Left hindlimb (tissue), 1 donor: ENCODE measurements at regions not wholly inside any gene's neighbourhood (a gene's known extent, or its start where the extent isn't known, plus 50 kb on each side); places are given as distances from the start of the nearest gene placed in this dataset.

Experiments
- DNase-seq: peaks from one replicate; pipeline ENCODE4 v3.0.0-alpha.2; 2018

DNA sequence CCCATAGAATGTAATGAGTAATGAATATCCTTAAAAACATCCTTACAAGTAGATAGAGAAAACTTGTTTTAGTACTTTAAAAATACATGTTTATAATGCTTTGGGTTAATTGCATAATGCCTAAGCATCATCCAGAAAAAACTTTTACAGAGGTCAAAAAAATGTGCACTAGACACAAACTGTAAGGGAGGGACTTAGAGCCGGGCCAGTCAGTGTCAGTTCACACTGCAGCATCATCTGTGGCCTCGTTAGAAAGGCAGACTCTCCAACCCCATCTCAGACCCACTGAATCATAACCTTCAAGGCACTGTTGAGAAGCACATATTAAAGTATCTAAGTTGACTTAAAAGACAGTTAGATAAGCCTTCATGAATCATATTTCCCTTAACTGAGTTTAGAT lies 230.1 kb upstream of the PRPS1L1 start:
- no peak for DNase-seq

DNA sequence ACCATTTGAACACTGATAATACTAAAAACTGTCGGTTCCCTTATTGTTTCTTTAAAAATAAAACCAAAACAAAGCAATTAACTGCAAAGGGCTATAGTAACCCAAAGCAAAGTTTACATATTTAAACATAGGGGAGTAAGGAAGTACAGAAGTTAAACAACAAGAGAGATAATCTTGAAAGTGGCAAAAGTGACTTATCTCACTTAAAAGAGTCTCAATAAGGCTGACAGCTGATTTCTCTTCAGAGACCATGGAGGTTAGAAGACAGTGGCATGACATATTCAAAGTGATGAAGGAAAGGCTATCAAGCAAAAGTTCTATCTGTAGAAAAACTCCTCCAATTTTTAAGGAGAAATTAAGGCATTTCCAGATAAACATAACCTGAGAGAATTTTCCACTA lies 233.5 kb upstream of the HDAC9 start:
- no peak for DNase-seq

DNA sequence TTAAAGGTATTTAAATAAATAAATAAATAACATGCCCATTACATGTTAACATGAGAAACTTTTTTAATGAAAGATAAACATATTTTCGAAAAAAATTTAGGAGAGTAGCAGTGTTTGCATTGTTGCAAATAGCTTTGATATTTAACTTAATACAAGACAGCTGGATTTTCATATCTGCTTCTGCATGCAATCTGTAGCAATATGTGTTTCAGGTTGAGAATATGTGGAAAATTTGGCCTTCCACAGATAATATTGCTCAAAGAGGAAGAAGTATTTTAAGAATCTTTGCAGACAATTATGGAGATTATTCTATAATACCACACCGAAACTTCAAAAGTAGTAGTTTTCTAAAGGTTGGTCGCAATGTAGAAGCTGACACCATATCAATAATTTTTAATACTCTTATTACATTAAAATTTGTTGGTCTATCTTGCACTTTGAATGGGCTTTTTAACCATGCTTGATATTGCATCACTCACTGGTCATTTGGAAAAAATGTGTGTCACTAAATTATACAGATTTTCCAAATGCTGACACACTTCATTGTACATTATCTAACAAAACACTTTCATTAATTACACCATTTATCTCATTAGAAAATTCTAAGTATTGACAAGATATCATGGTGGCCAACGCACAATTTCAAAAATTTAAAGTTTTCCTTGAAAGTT lies 229.8 kb upstream of the HDAC9 start:
- DNase-seq: no peak

DNA sequence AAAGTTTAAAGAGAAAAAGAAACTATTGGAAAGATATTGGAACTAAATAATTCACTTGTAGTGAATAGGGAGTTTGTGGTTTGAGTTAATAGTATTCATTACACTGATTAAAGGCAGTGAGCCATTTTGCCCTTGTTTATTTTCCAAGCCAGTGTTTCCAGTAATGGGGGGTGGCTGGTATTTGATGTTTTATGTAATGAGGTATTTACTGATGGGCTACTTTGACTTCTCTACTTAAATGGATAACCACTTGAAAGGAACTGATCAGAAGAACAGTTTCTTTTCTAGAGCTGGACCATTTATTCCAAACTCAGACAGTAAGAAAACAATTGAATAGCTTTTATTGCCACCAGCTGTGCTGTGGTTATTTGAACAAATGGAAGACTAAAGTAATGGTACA lies 227.0 kb upstream of the HDAC9 start:
- no peak for DNase-seq

DNA sequence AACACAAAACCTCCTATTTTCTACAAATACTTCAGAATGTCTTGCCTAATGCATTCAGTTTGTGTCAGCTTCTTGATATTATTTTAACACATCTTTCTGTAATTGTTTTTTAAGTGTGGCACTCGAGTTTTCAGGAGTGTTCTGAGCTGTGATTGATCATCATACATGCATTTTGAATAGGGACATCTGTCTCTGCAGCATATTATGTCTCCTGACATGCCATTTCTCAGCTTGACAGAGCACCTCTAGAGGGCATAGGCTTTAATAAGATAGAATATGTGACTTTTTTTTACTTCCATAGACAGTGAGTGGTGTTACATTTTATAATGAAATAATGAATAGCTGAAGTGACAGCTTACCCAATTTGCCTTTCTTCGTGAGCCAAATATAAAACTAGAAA lies 219.2 kb upstream of the HDAC9 start:
- DNase-seq: no peak

DNA sequence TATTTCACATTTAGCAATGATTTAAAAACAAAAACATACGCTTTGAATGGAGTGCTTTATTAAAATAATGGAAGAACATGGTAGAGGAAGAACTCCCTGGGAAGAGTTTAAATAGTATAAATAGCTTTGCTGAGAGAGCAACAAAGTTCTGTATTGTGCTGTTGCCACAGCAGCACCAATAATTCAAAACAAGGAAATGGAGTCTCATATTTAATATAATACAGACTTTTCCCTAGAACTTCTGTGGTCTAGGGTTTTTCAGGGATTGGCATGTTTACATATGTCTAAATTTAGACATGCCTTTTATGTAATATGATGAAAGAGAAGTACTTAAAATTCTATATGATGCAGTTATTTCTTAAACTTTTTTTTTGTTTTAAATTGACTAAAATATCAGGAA lies 217.2 kb upstream of the HDAC9 start:
- DNase-seq: no peak

DNA sequence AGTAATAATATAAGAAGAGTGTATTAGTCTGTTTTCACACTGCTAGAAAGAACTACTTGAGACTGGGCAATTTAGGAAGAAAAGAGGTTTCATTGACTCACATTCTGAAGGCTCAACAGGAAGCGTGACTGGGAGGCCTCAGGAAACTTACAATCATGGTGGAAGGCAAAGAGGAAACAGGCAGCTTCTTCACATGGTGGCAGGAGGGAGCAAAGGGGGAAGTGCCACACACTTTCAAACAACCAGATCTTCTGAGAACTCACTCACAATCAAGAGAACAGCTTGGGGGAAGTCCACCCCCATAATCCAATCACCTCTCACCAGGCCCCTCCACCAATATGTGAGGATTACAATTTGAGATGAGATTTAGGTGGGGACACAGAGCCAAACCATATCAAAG lies 212.5 kb upstream of the HDAC9 start:
- no peak for DNase-seq

DNA sequence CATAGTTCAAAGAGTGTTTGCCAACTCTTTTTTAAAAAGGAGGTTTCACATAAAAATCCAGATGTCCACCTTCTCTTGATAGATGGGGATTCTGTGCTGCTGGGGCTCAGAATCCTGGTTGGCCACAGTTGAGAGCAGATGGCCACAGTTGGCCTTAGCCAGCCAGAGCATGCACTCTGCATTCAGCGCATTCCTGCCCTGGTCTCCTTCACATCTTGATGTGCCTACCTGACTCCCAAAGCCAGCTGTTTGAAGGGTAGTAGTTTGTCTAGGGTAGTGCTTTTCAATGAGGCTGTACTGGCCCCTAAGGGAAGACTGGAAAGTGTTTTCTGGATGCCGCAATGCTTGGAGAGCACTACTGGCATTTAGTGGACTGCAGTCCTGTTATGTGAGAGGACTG lies 208.1 kb upstream of the HDAC9 start:
- DNase-seq: no peak

DNA sequence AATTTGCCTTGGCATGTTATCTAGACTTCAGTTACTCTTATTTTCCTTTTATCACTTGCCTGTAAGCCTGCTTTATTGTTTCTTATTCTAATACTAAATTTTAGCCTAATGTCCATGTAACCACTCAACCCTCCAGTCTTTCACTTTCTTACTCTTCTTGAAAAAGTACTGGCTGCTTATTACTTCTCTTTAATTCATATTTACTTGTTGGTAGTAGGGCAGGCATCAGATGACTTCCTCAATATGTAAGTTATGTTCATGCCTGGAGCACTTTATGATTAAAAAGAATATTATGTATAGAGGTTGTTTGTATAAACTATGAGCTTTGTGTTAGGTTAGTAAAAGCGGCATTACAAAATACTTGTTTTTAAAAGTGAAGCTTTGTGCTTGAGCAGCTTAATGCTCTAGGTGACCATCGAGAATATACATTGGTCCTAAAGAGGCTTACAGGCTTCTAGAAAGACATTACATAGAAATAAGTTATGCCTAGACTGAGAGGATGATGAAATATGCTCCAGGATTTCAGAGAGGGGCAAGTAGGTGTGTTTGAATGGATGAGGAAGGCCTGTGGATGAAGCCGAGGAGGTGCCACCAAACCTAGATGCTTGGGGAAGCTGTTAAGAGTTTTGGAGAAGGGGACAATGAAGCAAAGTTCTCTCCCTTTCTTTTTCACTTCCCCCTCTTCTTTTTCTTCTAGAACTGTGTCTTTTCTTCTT lies 207.1 kb upstream of the HDAC9 start:
- DNase-seq: no peak

DNA sequence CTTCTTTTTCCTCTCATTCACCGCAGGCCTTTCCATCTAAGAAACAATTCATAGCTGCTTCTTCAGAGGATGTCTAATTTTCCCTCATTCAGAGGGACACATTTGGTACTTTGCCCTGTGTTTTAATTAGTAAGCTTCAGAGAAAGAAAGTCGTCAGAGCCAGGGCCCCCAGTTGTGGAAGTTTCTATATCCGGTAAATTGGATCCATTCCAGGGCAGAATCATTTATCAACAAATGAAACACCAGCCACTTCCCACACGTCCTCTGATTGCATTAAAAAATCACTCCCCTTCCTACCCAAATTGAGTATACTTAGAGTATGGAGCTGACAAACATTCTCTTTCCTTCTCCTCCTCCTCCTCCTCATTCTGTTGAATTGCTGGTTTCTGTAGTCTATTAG lies 205.8 kb upstream of the HDAC9 start:
- DNase-seq: no peak

DNA sequence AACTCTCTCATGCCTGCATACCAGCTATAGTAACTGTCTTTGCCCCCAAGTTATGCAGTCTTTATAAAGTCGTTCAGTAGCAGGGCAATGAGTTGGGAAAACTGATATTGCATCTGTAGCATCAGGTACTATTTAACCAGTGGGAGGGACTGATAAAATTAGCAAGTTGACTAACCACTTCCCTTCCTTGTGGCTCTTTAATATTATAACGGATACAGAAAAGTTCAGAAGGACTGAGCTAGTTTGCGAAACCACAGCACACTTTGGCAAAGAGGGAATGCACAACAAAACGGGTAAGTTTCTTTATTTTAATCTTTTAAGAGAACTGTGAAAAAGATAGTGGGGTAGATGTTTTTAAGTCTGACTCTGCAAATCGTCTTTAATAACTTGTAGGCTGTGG lies 205.3 kb upstream of the HDAC9 start:
- DNase-seq: no peak

DNA sequence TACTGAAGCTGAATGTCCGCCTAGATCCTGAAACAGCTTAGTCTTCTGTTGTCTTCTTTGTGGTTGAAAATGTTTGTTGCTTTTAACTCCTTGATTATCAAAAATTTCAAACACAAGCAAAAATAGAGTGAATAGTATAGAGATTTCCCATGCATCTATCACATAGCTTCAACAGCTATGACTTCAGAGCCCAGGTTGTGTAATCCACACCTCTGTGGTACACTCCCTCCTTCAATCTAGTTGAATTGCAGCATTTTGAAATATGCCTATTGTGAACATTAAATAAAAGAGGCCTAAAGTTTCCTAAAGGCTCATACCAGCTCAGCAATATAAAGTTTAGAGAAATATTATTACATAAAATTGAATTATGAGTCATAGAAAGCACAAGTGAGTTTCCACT lies 204.7 kb upstream of the HDAC9 start:
- no peak for DNase-seq

DNA sequence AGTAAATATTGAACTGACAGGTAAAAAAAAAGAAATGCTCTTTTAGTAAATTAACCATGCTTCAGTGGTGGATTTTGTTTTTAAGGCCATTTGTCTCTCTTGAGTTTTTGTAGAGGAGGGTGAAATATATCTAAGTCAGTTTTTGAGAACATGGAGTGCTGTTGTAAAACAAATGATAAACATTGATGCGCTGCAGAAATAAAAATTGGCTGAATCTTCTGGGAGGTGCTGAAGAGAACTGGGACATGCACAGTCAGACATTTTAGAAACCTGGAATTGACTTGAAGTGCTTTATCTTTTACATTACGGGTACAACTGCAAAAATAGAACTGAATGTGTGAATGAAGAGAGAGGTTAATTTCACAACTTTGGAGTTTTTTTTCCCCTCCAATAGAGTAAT lies 203.0 kb upstream of the HDAC9 start:
- no peak for DNase-seq

DNA sequence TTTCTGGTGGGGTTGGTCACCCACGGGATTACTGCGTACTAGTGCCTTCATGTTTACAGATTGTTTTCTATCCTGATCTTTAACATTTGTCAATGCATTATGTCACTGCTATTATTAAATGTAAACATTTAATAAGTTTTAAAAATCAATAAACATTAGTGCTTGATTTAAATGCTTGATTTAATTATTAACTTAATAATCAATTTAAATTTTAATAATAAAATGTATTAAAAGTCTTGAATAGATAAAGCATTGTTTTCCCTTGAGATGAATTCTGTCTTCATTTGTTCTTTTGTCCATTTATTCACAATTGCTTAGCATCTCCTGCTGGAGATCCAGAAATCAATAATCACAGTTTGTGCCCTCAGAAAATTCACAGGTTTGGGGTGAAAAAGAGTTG lies 201.8 kb upstream of the HDAC9 start:
- no peak for DNase-seq

DNA sequence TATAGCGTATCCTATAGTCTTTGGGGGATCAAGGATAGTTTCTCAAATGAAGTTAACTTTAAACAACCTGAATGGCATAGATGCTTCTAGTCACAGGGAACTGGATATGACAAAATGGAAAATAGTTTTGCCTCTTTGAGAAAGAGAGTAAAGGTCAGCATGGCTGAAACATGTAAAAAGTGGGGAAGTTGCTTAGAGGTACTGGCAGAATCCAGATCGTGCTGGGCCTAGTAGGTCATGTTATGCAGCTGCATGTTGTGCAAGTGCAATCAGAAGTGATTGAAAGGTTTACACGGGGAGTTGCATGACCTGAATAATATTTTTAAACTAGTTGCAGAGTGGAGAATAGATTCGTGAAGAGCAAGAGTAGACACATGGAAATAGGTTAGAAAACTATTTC lies 201.1 kb upstream of the HDAC9 start:
- DNase-seq: no peak

DNA sequence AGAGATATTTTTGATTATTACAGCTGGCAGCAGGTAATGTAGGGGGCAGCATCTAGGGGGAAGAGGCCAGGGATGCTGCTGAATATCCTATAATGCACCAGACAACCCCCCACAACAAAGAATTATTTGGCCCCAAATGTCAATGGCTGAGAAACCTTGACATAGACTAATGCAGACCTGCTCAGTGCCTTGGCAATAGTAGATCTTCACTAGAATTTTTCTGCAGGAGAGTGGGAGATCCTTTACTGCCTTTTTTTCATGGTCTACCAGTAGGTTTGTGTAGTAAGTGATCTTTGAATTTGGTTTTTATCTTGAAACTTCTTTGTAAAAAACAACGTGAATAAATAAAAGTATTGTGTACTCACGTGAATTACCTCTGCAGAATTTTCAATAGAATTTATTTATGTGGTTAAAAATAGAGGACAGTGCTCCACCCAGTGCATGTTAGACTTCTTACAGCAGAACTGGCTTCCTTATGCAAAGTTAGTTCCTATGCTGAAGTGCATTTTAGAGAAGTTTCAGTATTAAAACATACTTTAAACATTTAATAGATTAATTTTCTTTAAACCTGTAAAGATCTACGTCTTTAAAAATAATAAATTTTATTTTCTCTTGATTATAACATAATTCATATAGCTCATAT lies 199.6 kb upstream of the HDAC9 start:
- no peak for DNase-seq

DNA sequence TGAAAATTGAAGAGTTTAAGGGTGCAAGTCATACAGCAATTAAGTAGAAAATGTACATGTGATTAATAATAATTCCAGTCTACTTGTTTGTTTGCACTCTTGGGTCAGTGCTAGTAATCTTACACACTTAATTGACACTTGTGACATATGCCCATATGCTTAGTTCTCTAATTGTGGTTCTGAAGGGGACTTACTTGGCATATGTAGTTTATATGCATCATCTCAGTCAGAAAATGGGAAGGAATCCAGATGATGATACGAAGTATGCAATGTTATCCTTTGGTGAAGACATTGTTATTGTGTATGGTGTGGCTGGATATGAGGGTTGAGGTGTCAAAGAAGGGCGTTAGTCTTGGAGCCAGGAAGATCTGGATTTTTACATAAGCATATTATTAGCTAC lies 193.5 kb upstream of the HDAC9 start:
- no peak for DNase-seq

DNA sequence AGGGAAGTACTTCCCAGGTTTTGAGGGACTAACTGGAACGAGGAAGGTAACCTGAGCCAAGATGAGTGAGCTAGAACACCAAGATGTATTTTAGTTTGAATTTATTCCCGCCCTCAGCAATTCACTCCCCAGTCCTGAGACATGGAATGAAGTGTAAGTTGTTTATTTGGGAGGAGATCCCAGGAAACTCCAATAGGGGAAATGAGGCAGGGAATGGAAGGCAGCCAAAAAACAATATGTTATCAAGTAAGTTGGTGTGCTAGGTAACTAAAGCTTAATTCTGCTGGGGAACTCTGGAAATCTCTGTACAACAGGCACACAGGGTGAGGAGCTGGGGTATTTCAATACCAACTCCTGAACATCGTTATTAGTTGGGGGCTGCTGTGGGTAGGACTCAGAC lies 189.7 kb upstream of the HDAC9 start:
- DNase-seq: no peak

DNA sequence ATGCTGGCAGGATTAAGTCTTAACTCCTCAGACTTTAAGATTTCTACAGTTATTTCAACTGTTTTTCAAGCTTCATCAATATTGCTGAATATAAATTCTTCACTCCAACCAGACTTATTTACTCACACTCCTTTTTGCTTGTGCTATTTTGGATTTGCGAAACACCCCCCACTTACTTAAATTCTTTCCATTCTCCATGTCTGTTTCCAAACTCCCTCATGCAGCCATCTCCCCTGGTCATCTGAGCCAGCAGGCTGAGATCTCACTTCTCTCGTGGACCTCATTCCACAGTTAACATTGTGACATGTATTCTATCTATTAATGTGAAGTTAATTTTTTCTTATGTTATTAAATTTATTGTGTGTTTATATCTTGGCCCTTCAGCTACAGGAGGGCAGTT lies 188.9 kb upstream of the HDAC9 start:
- DNase-seq: no peak

DNA sequence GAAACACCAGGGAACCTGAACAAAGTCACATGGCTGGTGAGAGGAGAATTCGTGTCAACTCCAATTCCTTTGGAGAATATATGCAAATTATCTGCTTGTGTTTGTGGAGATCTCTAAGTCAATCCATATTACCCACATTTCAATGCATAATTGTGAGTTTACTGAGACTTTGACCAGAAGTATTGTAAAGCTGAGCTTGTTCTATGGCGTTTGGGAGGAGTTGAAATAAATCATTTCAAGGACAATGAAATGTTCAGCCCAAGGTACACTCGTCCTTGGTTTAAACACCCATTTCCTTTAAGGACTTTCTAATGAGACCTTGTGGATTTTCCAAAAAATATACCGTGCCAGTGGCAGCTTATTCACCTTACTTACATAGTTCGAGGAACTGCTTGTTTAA lies 186.6 kb upstream of the HDAC9 start:
- DNase-seq: no peak

DNA sequence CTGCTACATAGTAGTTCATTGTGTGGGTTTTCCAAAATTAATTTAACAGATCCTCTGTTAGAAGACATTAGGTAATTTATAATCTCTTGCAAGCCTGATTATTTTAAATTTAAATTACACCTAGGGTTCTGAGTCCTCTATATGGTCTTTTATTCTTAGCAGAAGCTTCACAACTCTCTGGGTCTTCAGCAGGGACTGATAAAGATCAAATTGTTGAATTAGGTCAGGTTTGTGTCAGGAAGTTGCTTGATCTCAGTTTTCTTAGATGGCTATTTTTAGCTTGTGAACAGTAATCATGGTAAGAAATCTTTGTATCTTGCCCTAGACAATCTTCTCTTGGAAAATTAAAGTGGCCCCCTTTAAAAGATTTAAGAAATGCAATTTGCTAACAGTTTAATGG lies 183.1 kb upstream of the HDAC9 start:
- DNase-seq: no peak

DNA sequence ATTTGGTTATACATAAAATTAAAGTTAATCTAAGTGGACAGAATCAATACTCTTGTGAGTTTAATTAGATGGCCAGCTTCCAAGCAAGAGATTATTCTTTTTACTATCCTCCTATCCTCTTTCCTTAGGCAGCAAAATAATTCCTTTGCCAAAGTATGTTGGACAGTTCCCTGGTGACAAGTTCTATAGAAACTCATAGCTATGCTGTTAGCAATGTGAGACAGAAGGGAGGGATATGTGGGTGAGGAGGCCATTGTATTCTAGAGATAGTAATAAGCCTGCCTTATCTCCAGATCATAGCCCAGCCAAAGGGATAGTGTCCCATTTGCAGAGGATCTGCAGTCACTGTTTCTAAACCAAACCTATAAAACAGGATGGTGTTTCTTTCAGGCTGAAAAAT lies 181.6 kb upstream of the HDAC9 start:
- DNase-seq: no peak

DNA sequence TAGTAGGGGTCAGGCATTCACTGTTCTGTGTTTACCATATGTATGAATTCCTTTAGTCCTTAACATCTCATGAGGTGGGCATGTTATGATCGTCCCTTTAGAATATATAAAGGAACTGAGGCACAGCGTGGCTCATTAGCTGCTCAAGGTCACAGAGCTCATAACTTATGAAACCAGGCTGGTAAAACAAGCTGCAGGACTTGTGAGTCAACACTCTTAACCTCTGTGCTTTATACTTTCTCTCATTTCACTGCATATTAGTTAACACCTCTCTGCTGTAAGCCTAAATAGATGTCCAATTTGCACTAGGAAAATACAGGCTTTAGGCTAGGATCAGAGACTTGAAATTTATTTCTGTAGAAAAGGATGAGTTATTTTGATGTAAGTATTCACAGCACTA lies 180.3 kb upstream of the HDAC9 start:
- DNase-seq: no peak

DNA sequence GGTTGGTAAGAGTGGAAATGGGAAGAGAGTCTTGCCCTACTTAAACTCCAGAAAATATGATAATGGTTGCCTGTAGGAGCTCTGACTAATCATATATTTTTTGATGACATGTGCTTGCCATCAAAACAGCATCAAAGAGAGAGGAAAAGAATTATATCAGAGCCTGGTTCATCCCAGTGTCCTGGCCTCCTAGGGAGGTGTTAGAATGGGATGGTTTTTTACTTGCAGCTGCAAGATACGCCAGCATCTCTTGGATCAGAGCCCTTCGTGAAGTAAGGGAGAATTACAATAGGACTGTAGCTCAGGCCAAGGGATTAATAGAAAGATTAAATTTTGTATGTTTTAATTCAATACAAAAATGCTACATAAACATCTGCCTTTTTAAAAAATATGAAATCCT lies 177.6 kb upstream of the HDAC9 start:
- DNase-seq: no peak

DNA sequence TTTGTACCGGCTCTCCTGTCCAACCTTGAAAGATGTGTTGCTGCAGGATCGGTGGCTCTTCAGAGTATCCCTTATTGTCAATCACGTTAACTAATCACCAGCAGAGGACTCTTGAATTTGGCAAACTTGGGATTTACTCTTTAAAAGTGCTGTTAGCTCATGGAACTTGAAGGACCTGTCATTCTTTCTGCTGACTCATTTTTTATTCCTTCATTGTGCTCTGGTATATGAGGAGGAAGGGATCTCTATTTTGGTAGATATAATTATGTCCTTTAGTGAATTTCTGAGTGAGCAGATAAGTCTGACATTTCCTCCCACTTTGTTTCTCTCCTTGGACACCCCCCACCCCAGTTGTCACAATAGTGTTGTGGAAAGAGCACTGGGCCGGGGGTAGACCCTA lies 175.1 kb upstream of the HDAC9 start:
- no peak for DNase-seq
